SIG-M5 treated with dmso at 0.1 percent for 504 hours (cell line): ENCODE measurements at regions not wholly inside any gene's neighbourhood (a gene's known extent, or its start where the extent isn't known, plus 50 kb on each side); places are given as distances from the start of the nearest gene placed in this dataset.
"Not testable (repeated sequence)": the region's sequence is repeated elsewhere in the genome, so short reads cannot be mapped to it uniquely, and the experiment has no call there.

Source experiments
- DNase-seq: peaks from one replicate; lab custom pipeline; 2025; ENCODE audit not compliant: unreplicated experiment; lab: John Stamatoyannopoulos, UW

- DNase-seq, result no peak
Measured at GRCh38 chr2:49861821-49862220, 707.5 kb upstream of the FSHR start.

DNA sequence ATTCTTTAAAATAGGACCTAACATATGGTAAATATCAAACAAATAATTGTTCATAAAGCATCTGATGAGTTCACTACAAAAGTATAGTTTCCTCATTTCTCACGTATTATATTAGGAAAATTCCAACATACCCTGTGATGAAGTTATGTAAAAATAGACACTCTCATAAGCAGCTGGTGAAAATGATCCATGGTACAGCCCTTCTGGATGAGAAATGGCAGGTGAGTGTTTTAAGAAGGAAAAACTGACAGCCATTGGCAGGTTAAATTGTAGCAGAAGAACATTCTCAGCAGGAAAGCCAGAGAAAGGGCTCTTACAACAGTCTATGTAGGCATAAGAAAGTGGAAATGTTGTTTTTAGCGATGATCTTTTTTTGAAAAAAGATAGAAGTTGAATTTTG lies 706.5 kb upstream of the FSHR start:
- DNase-seq, result no peak

GRCh38 chr2:49860170-49860569 lies 705.9 kb upstream of the FSHR start:
- DNase-seq, result no peak

GRCh38 chr2:49858657-49859056 lies 704.3 kb upstream of the FSHR start:
- no peak for DNase-seq

- DNase-seq, result no peak
Measured at GRCh38 chr2:49858113-49858490, 703.8 kb upstream of the FSHR start.

DNA sequence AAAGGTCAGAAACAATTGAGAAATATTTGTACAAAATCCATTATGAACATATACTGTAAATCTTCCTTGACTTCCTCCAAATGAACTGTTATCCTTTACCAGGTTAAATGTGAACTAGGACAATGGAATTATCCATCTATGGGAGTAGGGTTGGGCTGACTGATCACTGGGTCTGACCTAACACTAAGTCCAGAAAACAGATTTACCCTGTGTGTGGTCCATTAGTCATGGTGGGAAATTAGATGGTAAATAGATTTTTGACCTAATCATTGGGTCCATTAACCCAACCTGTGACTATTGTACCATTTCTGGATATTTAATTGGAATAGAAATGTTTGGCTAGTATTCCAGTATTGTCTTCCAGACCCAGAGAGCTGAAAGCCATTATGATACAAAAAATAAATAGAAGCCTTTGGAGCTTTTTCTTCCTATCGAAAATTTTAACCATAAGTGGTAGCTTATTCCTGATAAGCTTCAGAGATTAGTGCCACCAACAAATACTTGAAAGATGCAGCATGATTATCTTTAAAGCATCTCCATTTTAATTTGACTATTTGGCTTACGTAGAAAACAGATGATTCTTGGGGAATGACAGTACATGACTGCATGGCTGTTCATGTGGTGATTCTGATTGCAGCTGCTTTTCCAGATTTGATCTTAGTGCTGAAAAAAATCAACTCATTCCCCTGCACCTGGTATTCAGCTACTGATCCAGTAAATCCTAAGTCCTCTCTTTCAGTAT lies 703.2 kb upstream of the FSHR start:
- DNase-seq, result no peak

- DNase-seq, result no peak
Measured at GRCh38 chr2:49845671-49846070, 691.4 kb upstream of the FSHR start.

GRCh38 chr2:49845021-49845420 lies 690.7 kb upstream of the FSHR start:
- no peak for DNase-seq

DNA sequence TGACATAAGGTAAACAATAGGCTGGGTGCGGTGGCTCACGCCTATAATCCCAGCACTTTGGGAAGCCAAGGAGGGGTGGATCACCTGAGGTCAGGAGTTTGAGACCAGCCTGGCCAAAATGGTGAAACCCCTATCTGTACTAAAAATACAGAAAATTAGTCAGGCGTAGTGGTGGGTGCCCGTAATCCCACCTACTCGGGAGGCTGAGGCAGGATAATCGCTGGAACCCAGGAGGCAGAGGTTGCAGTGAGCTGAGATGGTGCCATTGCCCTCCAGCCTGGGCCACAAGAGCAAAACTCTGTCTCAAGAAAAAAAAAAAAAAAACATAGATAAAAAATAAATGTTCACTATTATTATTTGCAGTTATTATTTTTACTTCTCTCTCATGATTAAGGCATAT lies 689.8 kb upstream of the FSHR start:
- not testable (repeated sequence) for DNase-seq

DNA sequence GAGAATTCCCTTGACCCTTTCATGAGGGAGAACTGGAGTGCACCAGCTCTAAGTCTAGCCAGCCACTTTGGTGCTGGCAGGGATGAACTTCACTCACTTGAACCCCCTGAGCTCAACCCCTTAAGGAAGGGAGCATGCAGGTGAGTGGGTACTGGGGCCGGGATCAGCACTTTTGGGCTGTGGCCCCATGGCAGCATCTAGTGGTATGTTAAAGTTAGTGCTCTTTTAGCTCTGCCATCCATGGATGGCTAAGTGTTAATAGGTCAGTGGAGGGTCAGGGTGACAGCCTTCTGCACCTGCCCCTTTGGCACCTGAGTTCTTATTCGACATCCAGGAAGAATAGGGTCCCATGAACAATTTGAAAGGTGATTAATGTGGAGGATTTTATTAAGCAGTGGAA lies 689.0 kb upstream of the FSHR start:
- no peak for DNase-seq

DNA sequence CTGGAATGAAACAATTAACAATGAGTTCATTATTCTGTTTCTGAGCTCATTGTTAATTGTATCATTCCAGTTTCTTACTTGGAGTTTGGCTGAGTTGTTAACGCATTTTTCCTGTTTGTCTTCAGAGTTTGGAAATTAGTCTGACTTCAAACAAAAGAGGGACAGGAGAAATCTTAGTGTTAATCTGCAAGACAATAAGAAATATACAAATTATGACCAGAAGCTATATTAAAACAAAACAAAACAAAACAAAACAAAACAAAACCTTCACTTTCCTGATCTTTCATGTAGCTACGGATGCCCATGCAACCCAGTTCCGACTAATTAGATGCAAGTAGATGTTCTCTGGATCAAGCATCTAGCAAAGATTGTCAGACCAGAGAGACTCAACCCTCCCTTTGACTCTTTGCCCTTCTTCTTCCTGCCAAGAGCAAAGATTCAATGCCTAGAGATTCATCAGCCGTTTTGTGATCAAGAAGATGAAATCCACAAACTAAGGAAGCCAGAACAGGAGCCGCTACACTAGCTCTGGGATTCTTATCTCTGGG lies 686.2 kb upstream of the FSHR start:
- no peak for DNase-seq

GRCh38 chr2:49839818-49840217 lies 685.5 kb upstream of the FSHR start:
- no peak for DNase-seq

DNA sequence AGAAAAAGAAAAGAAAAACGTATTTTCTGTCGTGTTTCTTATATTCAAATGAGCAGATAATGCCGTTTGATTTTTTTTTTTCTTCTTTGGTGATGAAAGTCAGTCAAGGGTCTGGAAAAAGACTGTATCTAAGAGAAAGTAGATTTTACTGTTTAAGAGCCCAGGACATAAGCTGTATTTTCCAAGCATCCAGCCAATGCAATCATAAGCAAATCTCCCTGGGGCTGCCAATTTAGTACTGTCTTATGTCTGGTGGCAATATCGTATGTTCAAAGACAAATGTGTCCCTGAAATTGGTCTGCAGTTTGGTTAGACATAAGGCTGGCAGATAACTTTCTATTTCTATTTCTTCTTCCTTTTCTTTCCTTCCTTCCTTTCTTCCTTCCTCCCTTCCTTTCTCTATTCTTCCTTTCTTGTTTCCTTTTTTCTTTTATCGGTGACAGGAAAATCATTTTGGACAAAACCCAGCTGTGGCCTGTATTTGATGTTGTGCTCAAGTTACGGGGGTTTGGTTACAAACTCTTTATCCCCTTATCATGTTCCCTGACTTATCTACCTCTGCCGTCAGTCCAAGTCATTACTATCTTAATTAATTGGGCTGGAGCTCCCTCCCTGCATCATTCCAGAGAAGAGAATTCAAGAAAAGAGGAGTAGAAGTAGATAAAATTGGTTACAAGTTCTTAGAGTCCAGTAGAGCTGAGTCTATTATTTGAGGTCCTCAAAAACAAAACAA lies 683.4 kb upstream of the FSHR start:
- DNase-seq, result no peak

GRCh38 chr2:49836017-49836416 lies 681.7 kb upstream of the FSHR start:
- no peak for DNase-seq

- no peak for DNase-seq
Measured at GRCh38 chr2:49834433-49834832, 680.1 kb upstream of the FSHR start.

GRCh38 chr2:49832555-49832954 lies 678.2 kb upstream of the FSHR start:
- no peak for DNase-seq

- DNase-seq, result no peak
Measured at GRCh38 chr2:49831698-49832367, 677.5 kb upstream of the FSHR start.

DNA sequence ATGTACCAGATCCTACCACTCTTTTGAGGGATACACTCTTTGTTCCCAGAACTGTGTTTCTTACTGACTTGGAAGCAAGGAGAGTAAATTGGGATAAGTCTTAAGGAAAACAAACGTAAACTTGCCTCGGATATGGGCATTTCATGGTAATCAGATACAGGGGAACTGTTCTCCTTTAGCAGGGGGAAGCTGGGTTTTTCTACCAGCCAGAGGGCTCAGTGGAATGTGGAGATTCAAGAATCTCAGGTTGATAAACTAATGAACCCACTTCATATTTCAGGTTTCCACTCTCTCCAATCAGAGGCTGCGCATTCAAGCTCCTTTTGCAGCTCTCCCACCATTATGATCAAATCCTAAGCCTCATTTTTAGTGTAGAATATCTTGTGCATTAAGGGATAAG lies 676.5 kb upstream of the FSHR start:
- DNase-seq, result no peak

GRCh38 chr2:49827366-49827765 lies 673.1 kb upstream of the FSHR start:
- DNase-seq, result no peak

- DNase-seq, result no peak
Measured at GRCh38 chr2:49813208-49813607, 658.9 kb upstream of the FSHR start.

DNA sequence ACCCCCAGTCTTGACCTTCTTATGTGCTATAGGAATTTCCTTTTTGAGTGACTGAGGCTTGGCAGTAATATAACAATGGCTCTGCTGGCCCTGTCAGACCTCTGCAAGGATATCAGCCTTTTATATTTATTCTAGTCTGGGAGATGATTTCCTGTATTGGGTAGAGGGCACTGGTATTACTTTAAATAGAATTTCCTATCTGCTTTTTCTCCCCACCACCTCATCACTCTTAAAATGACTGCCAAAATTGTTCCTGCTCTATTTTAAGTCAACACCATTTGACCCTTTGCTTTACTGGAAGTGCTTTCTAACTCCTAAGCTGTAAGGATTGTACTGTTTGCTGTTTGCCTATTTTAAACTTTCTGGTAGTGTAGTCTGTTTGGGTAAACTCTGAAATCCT lies 658.4 kb upstream of the FSHR start:
- no peak for DNase-seq

- no peak for DNase-seq
Measured at GRCh38 chr2:49811502-49811901, 657.2 kb upstream of the FSHR start.
